Right ventricle myocardium inferior (tissue), 1 donor: ENCODE measurements at regions not wholly inside any gene's neighbourhood (a gene's known extent, or its start where the extent isn't known, plus 50 kb on each side); places are given as distances from the start of the nearest gene placed in this dataset.
"Not testable (repeated sequence)": the region's sequence is repeated elsewhere in the genome, so short reads cannot be mapped to it uniquely, and the experiment has no call there.

Experiments
- ATAC-seq: fragments of 200-7000 bp; cut with Tn5 transposase; one replicate; pipeline ENCODE4 v1.9.1; 2020; ENCODE audit warnings: mild to moderate bottlenecking, moderate library complexity
- DNase-seq: peaks from one replicate; pipeline ENCODE4 v3.0.0; 2021; ENCODE audit errors: missing footprints
- intact Hi-C: fragments of 100-400 bp; cut with DNase I; formaldehyde crosslinking; loops from one replicate; pipeline ENCODE4 v1.11.0; 2022
- donor health status: DM: no; HTN: yes; CAD: no; lungs with severe emphysema.

- no peak for DNase-seq
- ATAC-seq = no peak
- intact Hi-C loops = no loop called here
These were observed 227.6 kb downstream of the FGF9 start for GRCh38 chr13:21898459-21898858.

- intact Hi-C loops = no loop called here
- no peak for ATAC-seq
- no peak for DNase-seq
These were observed 228.1 kb downstream of the FGF9 start for GRCh38 chr13:21898945-21899344.

DNA sequence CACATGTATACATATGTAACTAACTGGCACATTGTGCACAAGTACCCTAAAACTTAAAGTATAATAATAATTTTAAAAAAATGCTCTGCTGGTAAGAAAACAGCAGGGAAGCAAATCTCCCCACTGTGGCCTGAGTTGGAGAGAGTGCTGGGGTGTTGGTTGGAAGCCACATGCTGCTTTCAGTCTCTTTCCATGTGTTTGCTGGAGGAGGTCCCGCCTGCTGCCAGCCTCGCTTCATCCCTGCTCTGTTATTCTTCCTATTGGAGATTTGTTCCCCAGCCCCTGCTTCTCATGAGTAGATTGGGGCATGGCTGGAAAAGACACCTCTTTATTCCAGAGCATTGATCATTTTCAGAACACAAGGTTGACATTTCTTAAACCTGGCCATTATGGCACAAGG, 230.5 kb downstream of the FGF9 start:
- DNase-seq (no peak), ATAC-seq (no peak)
- intact Hi-C loops = no loop called here

DNA sequence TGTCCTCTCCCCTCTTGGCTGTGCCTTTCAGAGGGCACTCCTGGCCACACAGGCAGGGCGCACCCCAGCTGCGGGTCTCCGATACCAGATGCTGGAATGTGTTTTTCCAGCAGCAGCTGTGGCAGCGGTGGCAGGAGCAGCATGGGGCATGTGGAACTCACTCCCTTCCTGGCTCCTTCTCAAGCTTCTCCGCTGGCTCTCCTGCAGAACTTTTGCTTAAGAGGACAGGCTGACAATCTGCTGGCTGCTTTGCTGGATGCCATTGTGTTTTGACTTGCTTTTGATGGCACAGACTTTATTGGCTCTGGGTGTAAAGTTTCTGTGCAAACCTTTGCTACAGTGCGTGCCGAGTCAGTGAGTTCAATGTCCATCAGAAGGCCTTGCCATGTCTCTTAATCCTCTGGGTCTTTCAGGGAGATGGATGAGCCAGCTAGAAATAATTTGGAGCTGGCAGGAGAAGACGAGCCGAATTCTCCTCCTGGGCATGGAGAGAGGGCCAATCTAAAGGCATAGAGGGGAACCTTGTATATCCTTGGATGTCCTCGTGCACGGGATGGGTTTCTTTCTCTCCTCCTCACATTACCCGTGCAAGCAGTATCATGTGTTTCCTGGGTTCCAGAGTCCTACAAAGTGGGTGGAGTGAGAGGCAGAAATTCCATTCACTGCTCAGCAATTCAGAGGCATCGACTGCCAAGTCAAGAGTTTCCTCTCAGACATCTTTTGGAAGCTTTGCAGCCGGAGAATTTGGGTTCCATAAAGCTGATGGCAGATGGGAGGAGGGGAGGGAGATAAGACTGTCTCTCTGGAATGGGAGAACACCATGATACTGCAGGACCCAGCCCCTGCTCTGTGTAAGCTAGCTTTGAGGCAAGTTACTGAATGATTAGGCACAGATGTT, 231.2 kb downstream of the FGF9 start:
- DNase-seq (no peak), ATAC-seq (peak; percentile 91)
- intact Hi-C loops = no loop called here

GRCh38 chr13:21902709-21903098, 231.8 kb downstream of the FGF9 start:
- DNase-seq (no peak), ATAC-seq (no peak)
- intact Hi-C loops = no loop called here

GRCh38 chr13:21905486-21905885, 234.6 kb downstream of the FGF9 start:
- ATAC-seq (no peak), DNase-seq (no peak)
- intact Hi-C loops = no loop called here

DNA sequence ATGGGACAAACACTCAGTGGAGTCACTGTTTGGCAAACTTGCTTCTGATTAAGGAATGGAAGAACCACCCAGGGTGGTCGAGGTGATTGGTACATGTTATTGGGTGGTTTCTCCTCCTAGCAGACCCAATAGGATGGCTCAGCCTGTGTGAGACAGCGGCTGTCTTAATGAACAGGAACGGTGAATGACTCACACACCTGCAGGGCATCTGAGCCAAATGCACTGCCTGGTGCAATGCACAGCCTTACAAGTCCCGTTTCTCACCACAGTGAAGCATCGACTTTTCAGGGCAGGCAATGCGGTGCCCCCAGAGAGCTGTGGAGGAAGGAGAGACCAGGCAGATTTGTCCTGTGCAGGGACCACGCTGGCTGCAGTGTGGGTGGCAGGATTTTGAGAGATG, 238.5 kb downstream of the FGF9 start:
- intact Hi-C loops = no loop called here
- ATAC-seq (no peak), DNase-seq (no peak)

GRCh38 chr13:21910546-21910945, 239.7 kb downstream of the FGF9 start:
- DNase-seq = no peak
- ATAC-seq = peak; percentile 39

DNA sequence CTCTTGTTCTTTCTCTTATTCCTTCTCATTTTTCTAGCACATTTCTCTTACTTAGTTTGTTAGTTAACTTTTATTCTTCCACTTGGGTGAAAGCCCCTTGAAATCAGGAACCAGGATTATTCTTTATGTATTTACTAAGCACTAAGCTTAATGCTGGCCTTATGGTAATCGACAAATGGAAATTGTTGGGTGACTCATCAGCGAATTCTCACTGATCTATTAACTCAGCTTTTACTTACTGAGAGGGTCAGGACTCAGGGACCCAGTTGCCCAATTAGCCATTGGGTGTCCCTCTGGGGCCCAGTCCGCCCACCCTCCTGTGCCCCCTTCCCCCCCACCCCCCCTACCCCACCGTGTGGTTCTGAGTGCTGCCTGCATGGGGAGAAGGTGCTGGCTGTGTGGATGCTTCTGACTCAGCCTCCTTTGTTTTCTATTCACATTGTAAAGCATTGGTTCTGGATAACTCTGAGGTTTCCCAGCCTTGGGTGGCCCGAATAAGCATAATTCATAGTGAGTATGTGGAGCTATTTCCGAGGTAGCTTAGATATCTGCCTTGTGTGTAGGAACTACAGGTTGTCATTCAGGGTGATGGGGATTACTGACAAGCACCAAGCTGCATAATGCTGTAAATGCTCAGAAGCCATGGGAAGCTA, 240.9 kb downstream of the FGF9 start:
- intact Hi-C loops = no loop called here
- DNase-seq = no peak
- ATAC-seq = no peak

More at GRCh38 chr13:21910546-21910945, 239.7 kb downstream of the FGF9 start:
- intact Hi-C loops = no loop called here

DNA sequence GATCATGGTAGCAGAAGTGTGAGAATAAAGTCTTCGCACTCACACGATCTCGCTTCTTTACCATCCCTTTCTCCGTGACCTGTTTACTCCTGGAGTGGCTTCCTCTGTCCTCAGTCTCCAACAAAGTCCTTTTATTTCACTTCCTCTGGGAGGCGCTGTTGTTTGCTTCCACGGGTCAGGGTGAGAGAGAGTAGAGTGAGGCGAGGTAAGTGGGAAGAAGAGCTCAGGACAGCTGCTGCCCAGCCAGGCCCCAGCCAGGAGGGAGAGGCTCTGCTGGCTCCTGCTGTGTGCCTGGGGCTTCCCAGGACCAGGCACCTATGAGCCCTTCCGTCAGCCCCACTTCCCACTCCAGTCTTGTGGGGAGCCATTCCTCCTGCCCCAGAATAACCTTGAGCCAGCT, 242.1 kb downstream of the FGF9 start:
- intact Hi-C loops = no loop called here
- ATAC-seq (no peak), DNase-seq (no peak)

DNA sequence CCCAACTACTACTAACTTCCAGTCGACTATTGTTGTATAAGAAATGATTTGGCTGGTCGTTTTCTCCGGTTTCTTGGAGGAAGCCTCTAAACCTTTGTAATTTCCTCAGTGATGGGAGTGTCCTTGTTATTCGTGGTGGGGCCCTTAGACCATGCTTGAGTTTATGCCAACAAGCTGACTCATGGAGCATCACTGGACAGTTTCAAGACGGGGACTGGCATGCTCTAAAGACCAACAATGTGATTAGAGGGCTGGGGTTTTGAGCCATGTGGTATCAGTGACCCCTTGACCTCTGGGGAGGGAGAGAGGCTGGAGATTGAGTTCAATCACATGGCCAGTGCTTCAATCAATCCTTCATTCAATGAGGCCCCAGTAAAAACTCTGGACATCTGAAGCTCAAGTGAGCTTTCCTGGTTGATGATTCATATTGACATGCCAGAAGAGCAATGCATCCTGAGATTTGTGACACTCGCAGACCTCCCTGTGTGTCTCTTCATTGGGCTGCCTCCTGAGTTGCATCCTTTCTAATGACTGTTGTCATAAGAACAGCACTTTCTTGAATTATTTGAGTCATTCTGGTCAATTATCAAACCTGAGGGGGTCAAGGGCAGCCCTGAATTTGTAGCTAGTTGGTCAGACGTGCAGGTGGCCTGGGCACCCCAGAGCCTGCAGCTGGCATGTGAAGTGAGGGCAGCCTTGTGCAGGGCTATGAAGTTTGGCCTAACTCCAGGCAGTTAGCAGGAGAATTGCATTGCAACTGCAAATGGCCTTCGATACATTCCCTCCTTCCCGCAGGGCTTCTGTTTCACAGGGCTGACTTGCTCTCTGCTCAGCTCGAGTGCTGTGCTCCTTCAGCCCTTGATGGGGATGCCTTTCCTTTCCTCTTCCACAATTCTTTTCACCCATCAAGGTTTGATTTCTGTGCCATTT, 246.5 kb downstream of the FGF9 start:
- intact Hi-C loops = no loop called here
- no peak for DNase-seq
- no peak for ATAC-seq

- DNase-seq, ATAC-seq: not testable (repeated sequence)
These were observed 249.9 kb downstream of the FGF9 start for GRCh38 chr13:21920802-21921201.

GRCh38 chr13:21924958-21925357, 254.1 kb downstream of the FGF9 start:
- intact Hi-C loops = no loop called here
- ATAC-seq (no peak), DNase-seq (no peak)

More at GRCh38 chr13:21920802-21921201, 249.9 kb downstream of the FGF9 start:
- intact Hi-C loops = not testable (repeated sequence)

- no peak for ATAC-seq
- intact Hi-C loops = no loop called here
- no peak for DNase-seq
These were observed 254.8 kb downstream of the FGF9 start for GRCh38 chr13:21925720-21926119.

- intact Hi-C loops = no loop called here
These were observed 258.5 kb downstream of the FGF9 start for GRCh38 chr13:21929400-21929799.

DNA sequence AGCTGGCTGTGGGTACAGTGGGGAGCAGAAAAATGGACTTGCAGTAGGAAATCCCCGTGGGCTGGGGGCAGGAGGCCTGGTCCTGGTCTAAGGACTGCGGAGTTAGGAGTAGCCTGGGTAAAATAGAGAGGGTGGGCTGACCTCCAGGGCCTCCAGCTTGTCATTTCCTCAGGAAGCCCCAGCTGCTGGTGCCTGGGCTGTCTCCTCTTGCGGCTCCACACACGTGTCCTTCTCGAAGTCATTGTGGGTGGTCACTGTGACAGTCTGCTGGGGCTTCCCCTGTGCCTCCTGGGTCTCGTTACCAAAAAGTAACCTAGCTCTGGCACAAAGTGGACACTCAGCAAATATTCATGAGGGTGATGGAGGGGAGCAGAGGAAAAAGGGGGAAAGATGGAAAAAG, 259.7 kb downstream of the FGF9 start:
- DNase-seq = no peak
- ATAC-seq = no peak
- intact Hi-C loops = no loop called here

More at GRCh38 chr13:21929400-21929799, 258.5 kb downstream of the FGF9 start:
- DNase-seq = no peak
- ATAC-seq = no peak

GRCh38 chr13:21932578-21932977, 261.7 kb downstream of the FGF9 start:
- intact Hi-C loops = no loop called here

GRCh38 chr13:21932996-21933395, 262.1 kb downstream of the FGF9 start:
- DNase-seq (no peak), ATAC-seq (no peak)
- intact Hi-C loops = no loop called here

More at GRCh38 chr13:21932578-21932977, 261.7 kb downstream of the FGF9 start:
- DNase-seq = no peak
- ATAC-seq = no peak

- DNase-seq (no peak), ATAC-seq (peak; percentile 16)
- intact Hi-C loops = no loop called here
These were observed 263.4 kb downstream of the FGF9 start for GRCh38 chr13:21934284-21934683.
